Left ventricle myocardium inferior (tissue), 1 donor: ENCODE measurements at regions not wholly inside any gene's neighbourhood (a gene's known extent, or its start where the extent isn't known, plus 50 kb on each side); places are given as distances from the start of the nearest gene placed in this dataset.

Source experiments
- DNase-seq: peaks from one replicate; pipeline ENCODE4 v3.0.0-alpha.2; 2020
- H3K27ac ChIP-seq: fragments of 200-600 bp; replicated peaks from 2 replicates; pipeline ENCODE4 v1.8.0; 2021
- H3K27me3 ChIP-seq: fragments of 200-600 bp; 2 replicates; pipeline ENCODE4 v1.8.0; 2021; ENCODE audit warnings: low read depth
- H3K36me3 ChIP-seq: fragments of 200-600 bp; 2 replicates; pipeline ENCODE4 v1.8.0; 2021
- H3K4me1 ChIP-seq: fragments of 200-600 bp; 2 replicates; pipeline ENCODE4 v1.8.0; 2021
- H3K4me3 ChIP-seq: fragments of 200-600 bp; 2 replicates; pipeline ENCODE4 v1.8.0; 2021; ENCODE audit warnings: mild to moderate bottlenecking, moderate library complexity
- H3K9me3 ChIP-seq: fragments of 200-600 bp; replicated peaks from 2 replicates; pipeline ENCODE4 v1.8.0; 2021
- CTCF ChIP-seq: fragments of 200-600 bp; IDR thresholded peaks from 2 replicates; pipeline ENCODE4 v1.8.0; 2021; ENCODE audit warnings: antibody characterized with exemption, mild to moderate bottlenecking, borderline replicate concordance
- intact Hi-C: fragments of 100-400 bp; cut with micrococcal nuclease; formaldehyde crosslinking; loops from one replicate; pipeline ENCODE4 v1.11.0; 2022
- donor health status: DM: no; HTN: yes; CAD: no; lungs with severe emphysema.

- DNase-seq: no peak
- Histone ChIP-seq H3K27me3 (no peaks in the 10 kb centered on the region), H3K9me3 (no peaks in the 10 kb centered on the region), H3K4me1 (no peaks in the 10 kb centered on the region), H3K36me3 (no peaks in the 10 kb centered on the region), H3K27ac (no peak overlapping the region), H3K4me3 (no peak overlapping the region)
- TF ChIP-seq CTCF: peak; percentile 62
- intact Hi-C loops: loop anchor here (2.0 to 10.0 kb wide), 3 partner anchors 462 to 1411 kb away; no protein-coding TSS in a partner anchor
Observed at GRCh38 chr7:13279854-13280435, 592.5 kb downstream of the ARL4A start.

- Histone ChIP-seq H3K27me3 (no peaks in the 10 kb centered on the region), H3K4me3 (no peak overlapping the region), H3K36me3 (no peaks in the 10 kb centered on the region), H3K27ac (no peak overlapping the region), H3K9me3 (no peaks in the 10 kb centered on the region), H3K4me1 (no peaks in the 10 kb centered on the region)
- intact Hi-C loops: loop anchor here (5.0 to 10.0 kb wide), 2 partner anchors 460 to 1172 kb away; no protein-coding TSS in a partner anchor
- peak; percentile 45 for TF ChIP-seq CTCF
- DNase-seq: no peak
Observed at GRCh38 chr7:13282377-13282980, 595.0 kb downstream of the ARL4A start.

- TF ChIP-seq CTCF: no peak
- Histone ChIP-seq H3K4me1 (no peaks in the 10 kb centered on the region), H3K4me3 (no peak overlapping the region), H3K27ac (no peak overlapping the region), H3K36me3 (no peaks in the 10 kb centered on the region), H3K9me3 (no peaks in the 10 kb centered on the region), H3K27me3 (no peaks in the 10 kb centered on the region)
- intact Hi-C loops: loop anchor here (10.0 kb wide), 1 partner anchor 1168 kb away; no protein-coding TSS in a partner anchor
- no peak for DNase-seq
Observed at GRCh38 chr7:13286916-13287315, 599.5 kb downstream of the ARL4A start.

GRCh38 chr7:13288516-13288915 lies 601.1 kb downstream of the ARL4A start:
- Histone ChIP-seq H3K36me3 (no peaks in the 10 kb centered on the region), H3K27ac (no peak overlapping the region), H3K9me3 (no peaks in the 10 kb centered on the region), H3K27me3 (no peaks in the 10 kb centered on the region), H3K4me3 (no peak overlapping the region), H3K4me1 (no peaks in the 10 kb centered on the region)
- intact Hi-C loops: loop anchor here (10.0 kb wide), 1 partner anchor 1166 kb away; no protein-coding TSS in a partner anchor
- no peak for DNase-seq
- no peak for TF ChIP-seq CTCF

GRCh38 chr7:13290975-13291374 lies 603.5 kb downstream of the ARL4A start:
- intact Hi-C loops: no loop called here
- no peak overlapping the region for H3K4me3 ChIP-seq
- no peak overlapping the region for H3K27ac ChIP-seq
- H3K27me3 ChIP-seq: no peaks in the 10 kb centered on the region
- no peaks in the 10 kb centered on the region for H3K9me3 ChIP-seq
- H3K4me1 ChIP-seq: no peaks in the 10 kb centered on the region
- no peak for TF ChIP-seq CTCF
- DNase-seq: no peak
- H3K36me3 ChIP-seq: no peaks in the 10 kb centered on the region
